Stimulated activated memory B cell treated with anti-CD40 and anti-IgM and Interleukin-4, amounts not matched to agents 10 μg/mL and 1 μg/mL and 100 μg/mL, for 72 hours (primary cell): ENCODE measurements at regions not wholly inside any gene's neighbourhood (a gene's known extent, or its start where the extent isn't known, plus 50 kb on each side); places are given as distances from the start of the nearest gene placed in this dataset.

Experiments used
- ATAC-seq: fragments of 150-1000 bp; cut with Tn5 transposase; 2 replicates; pipeline ENCODE4 v1.10.0; 2021
- H3K27ac Mint-ChIP-seq: one replicate; pipeline ENCODE4 v1.8.0; 2022; ENCODE audit warnings: mild to moderate bottlenecking, mixed read lengths
- H3K27me3 Mint-ChIP-seq: one replicate; pipeline ENCODE4 v1.8.0; 2022; ENCODE audit warnings: mixed read lengths
- H3K36me3 Mint-ChIP-seq: one replicate; pipeline ENCODE4 v1.8.0; 2022; ENCODE audit warnings: mixed read lengths
- H3K4me1 Mint-ChIP-seq: one replicate; pipeline ENCODE4 v1.8.0; 2022; ENCODE audit warnings: mixed read lengths
- H3K4me3 Mint-ChIP-seq: one replicate; pipeline ENCODE4 v1.8.0; 2022; ENCODE audit warnings: mild to moderate bottlenecking, moderate library complexity, mixed read lengths
- H3K9me3 Mint-ChIP-seq: one replicate; pipeline ENCODE4 v1.8.0; 2022; ENCODE audit warnings: mixed read lengths

DNA sequence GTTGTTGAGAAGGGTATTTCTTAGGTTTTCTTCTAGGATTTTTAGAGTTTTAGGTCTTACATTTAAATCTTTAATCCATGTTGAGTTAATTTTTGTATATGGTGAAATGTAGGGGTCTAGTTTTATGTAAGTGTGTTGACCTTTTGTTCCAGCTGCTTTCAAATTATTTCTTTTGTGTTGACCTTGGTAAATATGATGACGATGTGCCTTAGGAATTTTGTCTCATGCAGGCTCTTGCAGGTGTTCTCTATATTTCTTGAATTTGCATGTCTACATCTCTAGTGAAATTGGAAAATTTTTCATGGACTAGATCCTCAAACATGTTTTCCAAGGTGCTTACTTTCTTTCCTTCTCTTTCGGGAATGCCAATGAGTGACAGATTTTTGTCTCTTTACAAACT is 1609.3 kb upstream of the ZEB2 start:
- Mint-ChIP-seq H3K4me3 (no peak overlapping the region), H3K36me3 (no peaks in the 10 kb centered on the region), H3K4me1 (no peaks in the 10 kb centered on the region), H3K9me3 (peaks cover 3% of the 10 kb centered on the region), H3K27ac (no peak overlapping the region), H3K27me3 (no peaks in the 10 kb centered on the region)
- ATAC-seq = no peak

- H3K4me1 Mint-ChIP-seq = no peaks in the 10 kb centered on the region
- H3K4me3 Mint-ChIP-seq = no peak overlapping the region
- ATAC-seq = no peak
- peaks cover 3% of the 10 kb centered on the region for H3K9me3 Mint-ChIP-seq
- no peak overlapping the region for H3K27ac Mint-ChIP-seq
- H3K36me3 Mint-ChIP-seq = no peaks in the 10 kb centered on the region
- H3K27me3 Mint-ChIP-seq = no peaks in the 10 kb centered on the region
Measured at GRCh38 chr2:146128216-146128615, 1608.3 kb upstream of the ZEB2 start.

GRCh38 chr2:146125551-146125950 is 1605.6 kb upstream of the ZEB2 start:
- H3K27me3 Mint-ChIP-seq = no peaks in the 10 kb centered on the region
- H3K27ac Mint-ChIP-seq = no peak overlapping the region
- no peak overlapping the region for H3K4me3 Mint-ChIP-seq
- no peaks in the 10 kb centered on the region for H3K4me1 Mint-ChIP-seq
- H3K36me3 Mint-ChIP-seq = no peaks in the 10 kb centered on the region
- no peak for ATAC-seq
- H3K9me3 Mint-ChIP-seq = peaks cover 3% of the 10 kb centered on the region

DNA sequence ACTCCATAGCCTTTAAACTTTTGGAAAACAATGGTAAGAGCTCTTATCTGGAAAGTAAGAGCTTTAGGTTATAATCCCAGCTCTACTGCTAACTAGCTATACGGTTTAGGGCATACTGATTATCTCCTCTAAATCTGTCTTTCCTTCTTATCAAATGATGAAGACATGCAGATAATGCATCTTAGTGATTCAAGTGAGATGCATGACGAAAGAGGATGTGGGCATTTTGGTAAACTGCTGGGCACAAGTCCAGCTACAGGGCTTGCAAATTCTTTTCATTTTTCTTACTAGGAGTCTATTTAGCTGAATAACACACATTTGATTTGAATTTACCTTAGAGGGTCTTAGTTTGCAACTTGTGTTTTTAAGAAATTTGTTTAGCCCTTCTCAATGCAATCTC is 1604.8 kb upstream of the ZEB2 start:
- no peaks in the 10 kb centered on the region for H3K27me3 Mint-ChIP-seq
- no peak for ATAC-seq

DNA sequence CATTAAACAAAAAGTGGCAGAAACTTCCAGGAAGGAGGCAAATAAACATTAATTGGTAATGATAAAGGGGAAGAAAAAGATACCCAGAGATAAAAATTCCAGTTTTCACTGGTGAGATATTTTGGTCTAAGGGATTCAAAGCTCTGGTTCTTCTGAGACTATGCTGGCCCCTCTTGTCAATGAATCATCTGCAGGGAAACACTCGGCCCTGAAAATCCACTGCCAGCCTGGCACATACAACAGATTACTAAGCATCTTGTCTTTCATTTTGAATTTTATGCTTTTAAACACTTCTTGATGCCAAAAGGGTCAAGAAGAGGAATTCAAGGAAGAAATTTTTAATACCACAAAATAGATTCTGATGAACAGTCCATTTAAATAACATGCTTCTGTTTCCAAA is 1603.8 kb upstream of the ZEB2 start:
- Mint-ChIP-seq H3K27me3 (no peaks in the 10 kb centered on the region), H3K4me1 (no peaks in the 10 kb centered on the region), H3K36me3 (no peaks in the 10 kb centered on the region)

More for the DNA sequence above, 1604.8 kb upstream of the ZEB2 start:
- Mint-ChIP-seq H3K9me3 (peaks cover 3% of the 10 kb centered on the region), H3K36me3 (no peaks in the 10 kb centered on the region), H3K4me1 (no peaks in the 10 kb centered on the region), H3K27ac (no peak overlapping the region), H3K4me3 (no peak overlapping the region)

DNA sequence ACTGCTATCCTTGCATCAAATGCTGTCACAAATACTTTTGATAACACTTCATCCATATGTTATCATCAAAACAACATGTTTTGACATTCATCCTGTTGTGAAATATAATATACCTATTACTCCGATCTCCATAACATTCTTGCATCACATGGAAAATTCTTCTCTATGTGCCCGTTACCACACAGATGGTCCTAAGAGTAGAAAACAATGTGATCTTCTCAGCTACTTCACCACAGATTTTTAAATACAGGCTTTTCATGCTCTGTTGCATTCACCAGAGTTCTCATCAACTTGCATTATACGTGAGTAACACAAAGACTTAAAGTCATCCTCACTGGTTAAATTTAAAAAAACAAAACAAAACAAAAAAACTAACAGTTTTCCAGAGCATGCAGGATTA is 1603.3 kb upstream of the ZEB2 start:
- Mint-ChIP-seq H3K36me3 (no peaks in the 10 kb centered on the region), H3K4me1 (no peaks in the 10 kb centered on the region), H3K27me3 (no peaks in the 10 kb centered on the region), H3K27ac (no peak overlapping the region), H3K4me3 (no peak overlapping the region), H3K9me3 (peaks cover 2% of the 10 kb centered on the region)
- no peak for ATAC-seq

More for the DNA sequence above, 1603.8 kb upstream of the ZEB2 start:
- Mint-ChIP-seq H3K4me3 (no peak overlapping the region), H3K9me3 (peaks cover 3% of the 10 kb centered on the region), H3K27ac (no peak overlapping the region)
- ATAC-seq = no peak

GRCh38 chr2:146119586-146119985 is 1599.7 kb upstream of the ZEB2 start:
- no peak for ATAC-seq
- no peaks in the 10 kb centered on the region for H3K27me3 Mint-ChIP-seq
- H3K9me3 Mint-ChIP-seq = no peaks in the 10 kb centered on the region
- no peaks in the 10 kb centered on the region for H3K4me1 Mint-ChIP-seq
- H3K27ac Mint-ChIP-seq = no peak overlapping the region
- H3K4me3 Mint-ChIP-seq = no peak overlapping the region
- no peaks in the 10 kb centered on the region for H3K36me3 Mint-ChIP-seq

DNA sequence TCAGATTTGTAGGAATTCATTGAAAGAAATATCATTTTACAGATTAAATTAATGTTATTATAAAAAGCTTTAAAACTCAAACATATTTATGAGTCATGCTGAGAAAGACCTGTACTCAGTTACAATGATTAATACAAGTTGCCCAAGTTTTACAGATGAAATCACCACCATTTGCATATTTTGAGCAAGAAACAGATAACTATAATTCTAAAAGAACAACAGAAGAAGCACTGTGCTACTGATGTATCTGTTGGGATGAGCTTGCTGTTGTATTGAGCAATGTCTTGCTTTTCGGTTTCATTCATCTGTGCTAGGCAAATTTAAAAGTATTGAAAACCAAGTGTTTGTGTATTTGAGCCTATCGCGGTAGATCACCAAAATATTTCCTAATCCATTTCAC is 1589.1 kb upstream of the ZEB2 start:
- H3K36me3 Mint-ChIP-seq = no peaks in the 10 kb centered on the region
- H3K9me3 Mint-ChIP-seq = no peaks in the 10 kb centered on the region
- no peak overlapping the region for H3K4me3 Mint-ChIP-seq
- H3K27me3 Mint-ChIP-seq = no peaks in the 10 kb centered on the region
- H3K4me1 Mint-ChIP-seq = no peaks in the 10 kb centered on the region
- H3K27ac Mint-ChIP-seq = no peak overlapping the region
- ATAC-seq = no peak

- no peaks in the 10 kb centered on the region for H3K36me3 Mint-ChIP-seq
- no peaks in the 10 kb centered on the region for H3K4me1 Mint-ChIP-seq
- no peaks in the 10 kb centered on the region for H3K27me3 Mint-ChIP-seq
- no peak overlapping the region for H3K27ac Mint-ChIP-seq
- H3K4me3 Mint-ChIP-seq = no peak overlapping the region
- ATAC-seq = no peak
- H3K9me3 Mint-ChIP-seq = peaks cover 23% of the 10 kb centered on the region
Measured at GRCh38 chr2:146094185-146094584, 1574.3 kb upstream of the ZEB2 start.

DNA sequence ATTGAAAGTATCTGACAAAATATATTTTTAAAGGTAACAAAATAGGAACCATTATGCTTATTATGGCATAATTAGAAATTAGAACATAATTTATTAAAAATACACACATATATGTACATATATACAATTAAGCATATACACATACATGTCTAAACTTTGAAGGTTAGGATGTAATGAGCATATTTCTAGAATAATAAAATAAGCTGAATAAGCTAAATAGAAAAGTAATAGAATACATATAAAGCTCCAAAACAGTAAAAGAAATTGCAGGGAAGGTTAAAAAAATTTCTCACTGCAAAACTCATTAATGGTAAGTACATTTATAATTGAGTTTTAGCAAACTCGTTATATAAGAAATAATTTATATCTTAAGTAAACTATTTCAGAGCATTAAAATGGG is 1561.5 kb upstream of the ZEB2 start:
- no peak overlapping the region for H3K27ac Mint-ChIP-seq
- no peak overlapping the region for H3K4me3 Mint-ChIP-seq
- H3K4me1 Mint-ChIP-seq = no peaks in the 10 kb centered on the region
- H3K27me3 Mint-ChIP-seq = no peaks in the 10 kb centered on the region
- no peak for ATAC-seq
- H3K9me3 Mint-ChIP-seq = peaks cover 3% of the 10 kb centered on the region
- no peaks in the 10 kb centered on the region for H3K36me3 Mint-ChIP-seq

DNA sequence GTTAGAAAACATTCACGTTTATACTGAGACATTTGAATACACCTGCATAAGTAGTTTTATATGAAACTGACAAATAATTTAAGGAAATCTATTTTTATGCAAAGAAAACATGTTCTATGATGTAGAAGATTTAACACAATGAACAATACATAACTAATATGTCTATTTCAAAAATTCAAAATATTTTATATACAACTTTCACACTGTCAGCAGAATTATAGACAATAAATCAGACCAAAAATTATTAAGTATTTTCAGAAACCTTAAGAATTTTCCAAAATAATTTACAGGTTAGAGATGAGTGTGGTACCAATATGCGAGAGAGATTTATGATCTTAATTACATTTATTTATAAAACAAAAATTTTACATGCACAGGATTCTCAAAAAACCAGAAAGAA is 1561.0 kb upstream of the ZEB2 start:
- Mint-ChIP-seq H3K9me3 (peaks cover 3% of the 10 kb centered on the region), H3K4me1 (no peaks in the 10 kb centered on the region), H3K36me3 (no peaks in the 10 kb centered on the region), H3K27me3 (no peaks in the 10 kb centered on the region), H3K4me3 (no peak overlapping the region), H3K27ac (no peak overlapping the region)
- ATAC-seq = no peak

DNA sequence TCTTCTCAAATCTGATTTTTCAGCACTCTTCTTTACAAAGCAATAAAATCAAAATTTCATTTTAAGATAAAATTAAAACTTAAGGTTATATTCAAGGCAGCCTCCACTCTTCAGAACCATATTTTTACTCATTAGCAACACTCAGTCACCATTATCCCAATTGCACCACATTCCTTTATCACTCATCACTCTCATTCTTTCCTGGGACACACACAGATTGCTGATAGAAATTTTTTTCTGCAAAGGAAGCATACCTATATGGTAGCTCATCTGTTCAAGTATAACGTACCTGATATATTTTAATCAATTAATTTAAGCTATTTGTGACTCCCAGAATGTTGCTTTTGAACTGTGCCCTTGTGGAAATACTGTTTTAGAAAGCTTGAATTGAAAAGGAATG is 1559.3 kb upstream of the ZEB2 start:
- no peaks in the 10 kb centered on the region for H3K27me3 Mint-ChIP-seq
- no peak overlapping the region for H3K27ac Mint-ChIP-seq
- no peaks in the 10 kb centered on the region for H3K36me3 Mint-ChIP-seq
- ATAC-seq = no peak
- no peak overlapping the region for H3K4me3 Mint-ChIP-seq
- H3K4me1 Mint-ChIP-seq = no peaks in the 10 kb centered on the region
- no peaks in the 10 kb centered on the region for H3K9me3 Mint-ChIP-seq

GRCh38 chr2:146077156-146077555 is 1557.2 kb upstream of the ZEB2 start:
- no peak for ATAC-seq
- Mint-ChIP-seq H3K27me3 (no peaks in the 10 kb centered on the region), H3K4me3 (no peak overlapping the region), H3K36me3 (no peaks in the 10 kb centered on the region), H3K4me1 (no peaks in the 10 kb centered on the region), H3K27ac (no peak overlapping the region), H3K9me3 (no peaks in the 10 kb centered on the region)

DNA sequence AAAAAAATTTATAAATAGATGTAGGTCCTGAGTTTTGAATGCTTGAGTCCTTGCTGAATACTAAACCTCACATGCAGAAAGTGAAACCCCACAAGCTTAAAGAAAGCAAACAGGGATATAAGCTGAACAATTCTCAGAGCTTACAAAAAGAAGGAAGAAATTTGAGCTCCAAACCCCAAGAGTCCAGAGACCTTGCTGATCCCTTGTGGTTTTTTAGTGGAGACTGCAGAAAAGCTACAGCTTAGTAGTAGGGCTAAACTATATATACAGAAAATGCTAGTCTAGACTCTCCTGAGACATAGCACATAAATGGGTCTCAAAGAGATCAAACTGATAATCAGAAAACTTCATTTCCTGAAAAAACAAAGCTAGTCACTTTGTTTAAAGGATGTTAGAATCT is 1548.1 kb upstream of the ZEB2 start:
- Mint-ChIP-seq H3K36me3 (peaks cover 4% of the 10 kb centered on the region), H3K27ac (no peak overlapping the region), H3K4me1 (no peaks in the 10 kb centered on the region), H3K27me3 (no peaks in the 10 kb centered on the region), H3K9me3 (peaks cover 15% of the 10 kb centered on the region), H3K4me3 (no peak overlapping the region)
- ATAC-seq = no peak

DNA sequence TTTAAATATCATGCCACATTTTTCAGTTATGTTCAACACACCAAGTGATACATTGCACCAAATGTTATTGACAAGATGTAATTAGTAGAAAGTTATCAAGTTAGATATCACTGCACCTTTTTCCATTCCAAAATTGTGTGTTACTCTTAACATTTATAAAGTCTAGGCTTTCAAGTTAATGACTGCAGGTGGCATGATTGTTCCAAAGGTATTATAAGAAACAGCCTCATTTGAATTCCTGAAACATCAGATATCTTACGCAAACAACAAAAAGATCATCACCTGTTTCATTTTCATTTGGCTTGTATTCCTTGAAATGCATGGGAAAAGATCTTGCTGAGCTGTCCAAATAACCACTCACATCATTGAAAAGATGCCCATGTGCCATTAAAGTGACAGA is 1528.2 kb upstream of the ZEB2 start:
- H3K27me3 Mint-ChIP-seq = no peaks in the 10 kb centered on the region
- no peaks in the 10 kb centered on the region for H3K36me3 Mint-ChIP-seq
- H3K27ac Mint-ChIP-seq = no peak overlapping the region
- no peak for ATAC-seq
- no peak overlapping the region for H3K4me3 Mint-ChIP-seq
- no peaks in the 10 kb centered on the region for H3K9me3 Mint-ChIP-seq
- H3K4me1 Mint-ChIP-seq = no peaks in the 10 kb centered on the region

DNA sequence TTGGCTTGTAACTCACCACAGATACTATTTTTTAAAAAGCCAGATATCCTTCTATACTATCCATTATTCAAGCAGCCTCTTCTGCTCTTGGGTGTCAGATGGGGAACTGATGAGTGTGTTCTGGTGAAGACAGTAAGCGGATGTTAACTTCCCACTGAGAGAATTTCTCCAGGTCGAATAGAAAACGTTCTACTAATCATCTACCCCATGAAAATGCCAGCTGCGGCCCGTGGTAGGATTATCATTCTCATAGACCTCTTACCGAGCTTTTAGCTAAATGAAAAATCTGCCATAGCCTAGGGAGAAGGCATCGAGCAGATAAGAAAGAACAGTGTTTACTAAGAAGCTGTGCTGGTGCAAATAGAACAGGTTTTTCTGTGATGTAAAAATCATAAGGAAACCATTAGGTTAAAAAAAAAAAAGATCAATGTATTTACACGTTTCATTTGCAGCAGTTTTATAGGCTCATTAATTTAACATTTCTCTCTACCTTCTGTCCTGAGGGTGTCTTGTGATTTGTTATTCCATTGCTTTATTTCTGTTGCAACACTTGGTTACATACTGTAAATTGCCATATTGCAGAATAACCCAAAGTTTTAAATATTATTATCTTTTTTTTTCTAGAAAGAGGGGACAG is 1521.5 kb upstream of the ZEB2 start:
- H3K9me3 Mint-ChIP-seq = no peaks in the 10 kb centered on the region
- H3K27ac Mint-ChIP-seq = no peak overlapping the region
- H3K36me3 Mint-ChIP-seq = no peaks in the 10 kb centered on the region
- no peaks in the 10 kb centered on the region for H3K4me1 Mint-ChIP-seq
- ATAC-seq = no peak
- no peak overlapping the region for H3K4me3 Mint-ChIP-seq
- no peaks in the 10 kb centered on the region for H3K27me3 Mint-ChIP-seq

- H3K27ac Mint-ChIP-seq = no peak overlapping the region
- no peaks in the 10 kb centered on the region for H3K36me3 Mint-ChIP-seq
- no peaks in the 10 kb centered on the region for H3K27me3 Mint-ChIP-seq
- H3K4me1 Mint-ChIP-seq = no peaks in the 10 kb centered on the region
- no peak overlapping the region for H3K4me3 Mint-ChIP-seq
- no peaks in the 10 kb centered on the region for H3K9me3 Mint-ChIP-seq
- ATAC-seq = no peak
Measured at GRCh38 chr2:146040051-146040450, 1520.1 kb upstream of the ZEB2 start.
